PC-9 (cell line): ENCODE measurements at regions not wholly inside any gene's neighbourhood (a gene's known extent, or its start where the extent isn't known, plus 50 kb on each side); places are given as distances from the start of the nearest gene placed in this dataset.

Experiments used
- BruUV-seq: library from RNA; stranded (reverse); fragments of 400-500 nt; replicated peaks from 2 replicates; lab custom pipeline; 2021; lab: Mats Ljungman, UMichigan
- CTCF ChIA-PET: fragments of 300-600 bp; sonication (Branson Sonifier 250); formaldehyde crosslinking; loops from one replicate; lab custom pipeline; 2022; ENCODE audit warnings: antibody characterized with exemption; lab: Charles Lee
- POLR2A ChIA-PET: fragments of 300-600 bp; sonication (Branson Sonifier 250); formaldehyde crosslinking; loops from one replicate; lab custom pipeline; 2022; ENCODE audit warnings: antibody characterized with exemption; ENCODE audit not compliant: unreplicated experiment; lab: Charles Lee
- DNase-seq, 2 experiments: peaks; one replicate each; pipeline versions ENCODE4 v3.0.0 to v3.0.0-alpha.2; 2015 to 2022; ENCODE audit warnings: mixed read lengths in 1 of 2
- H2AFZ ChIP-seq: fragments of 200-600 bp; sonication (generic); 2 replicates; pipeline ENCODE4 v1.8.1; 2017; ENCODE audit warnings: antibody characterized with exemption
- H3F3A ChIP-seq: fragments of 200-600 bp; sonication (generic); 2 replicates; pipeline ENCODE4 v1.8.1; 2017; ENCODE audit warnings: antibody characterized with exemption, mild to moderate bottlenecking, low read depth; ENCODE audit not compliant: insufficient read depth
- H3K27ac ChIP-seq: fragments of 200-600 bp; sonication (generic); 2 replicates; pipeline ENCODE4 v1.6.1; 2016; ENCODE audit warnings: mixed run types
- H3K27me3 ChIP-seq: fragments of 200-600 bp; sonication (generic); 2 replicates; pipeline ENCODE4 v1.6.1; 2016; ENCODE audit warnings: low read depth, mixed run types; ENCODE audit not compliant: insufficient read depth
- H3K36me3 ChIP-seq: fragments of 200-600 bp; sonication (generic); 2 replicates; pipeline ENCODE4 v1.6.1; 2016; ENCODE audit warnings: low read depth, mixed run types
- H3K4me1 ChIP-seq: fragments of 200-600 bp; sonication (generic); replicated peaks from 2 replicates; pipeline ENCODE4 v1.6.1; 2016; ENCODE audit warnings: mixed run types; ENCODE audit not compliant: insufficient read depth
- H3K4me2 ChIP-seq: fragments of 200-600 bp; sonication (generic); 2 replicates; pipeline ENCODE4 v1.6.1; 2017; ENCODE audit warnings: mixed run types
- H3K4me3 ChIP-seq: fragments of 200-600 bp; sonication (generic); 2 replicates; pipeline ENCODE4 v1.6.1; 2016; ENCODE audit warnings: mixed run types
- H3K79me2 ChIP-seq: fragments of 200-600 bp; sonication (generic); 2 replicates; pipeline ENCODE4 v1.6.1; 2017; ENCODE audit warnings: low read depth, mixed run types
- H3K9me2 ChIP-seq: fragments of 200-600 bp; sonication (generic); 2 replicates; pipeline ENCODE4 v1.8.1; 2017; ENCODE audit warnings: mild to moderate bottlenecking; ENCODE audit not compliant: insufficient read depth
- H3K9me3 ChIP-seq: fragments of 200-600 bp; sonication (generic); 2 replicates; pipeline ENCODE4 v1.8.1; 2016; ENCODE audit warnings: low read depth; ENCODE audit not compliant: insufficient read depth
- H4K20me1 ChIP-seq: fragments of 200-600 bp; sonication (generic); 2 replicates; pipeline ENCODE4 v1.8.1; 2017; ENCODE audit not compliant: insufficient read depth
- EZH2 ChIP-seq: fragments of 200-600 bp; sonication (generic); IDR thresholded peaks from 2 replicates; pipeline ENCODE4 v1.8.0; 2017; ENCODE audit warnings: antibody characterized with exemption, low read depth
- intact Hi-C: fragments of 100-400 bp; cut with micrococcal nuclease; formaldehyde crosslinking; loops from one replicate; pipeline ENCODE4 v1.10.0; 2022; ENCODE audit not compliant: unreplicated experiment
- TF ChIP-seq, protein P1 (sequence below): fragments of 200-600 bp; sonication (generic); conservative IDR thresholded peaks from 2 replicates; pipeline ENCODE4 v1.6.1; 2017; ENCODE audit warnings: mixed run types, antibody characterized with exemption, mild to moderate bottlenecking, moderate library complexity

DNA sequence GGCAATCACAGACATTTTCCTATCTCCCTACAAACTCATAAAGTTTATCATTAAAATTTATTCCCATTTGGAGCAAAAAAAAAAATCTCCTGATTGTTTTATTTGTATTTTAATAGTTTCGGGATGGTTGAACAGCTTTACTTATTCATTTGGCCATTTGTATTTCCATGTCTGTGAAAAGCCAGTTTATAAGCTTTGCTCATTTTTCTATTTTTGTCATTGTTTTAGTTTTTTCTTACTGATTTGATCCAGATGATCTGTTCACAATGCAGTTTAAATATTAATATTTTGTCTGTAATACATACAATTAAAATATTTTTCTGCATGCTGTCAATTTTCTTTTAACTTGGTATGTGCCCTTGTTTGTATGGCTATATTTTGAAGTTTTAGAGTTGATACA, 65.2 kb upstream of the CCN2 start:
- Histone ChIP-seq H3K36me3 (no peaks in the 10 kb centered on the region), H3K4me1 (no peaks in the 10 kb centered on the region), H3K9me2 (no peaks in the 10 kb centered on the region), H3K27me3 (no peaks in the 10 kb centered on the region), H3K4me2 (no peak overlapping the region), H3K27ac (no peak overlapping the region), H3K79me2 (no peaks in the 10 kb centered on the region), H3F3A (no peaks in the 10 kb centered on the region), H4K20me1 (no peaks in the 10 kb centered on the region), H2AFZ (no peak overlapping the region), H3K4me3 (no peak overlapping the region), H3K9me3 (no peaks in the 10 kb centered on the region)
- POLR2A ChIA-PET, result no interaction called here
- intact Hi-C loops, result no loop called here
- CTCF ChIA-PET, result no interaction called here
- no peak for TF ChIP-seq EZH2
- TF ChIP-seq, protein P1, sequence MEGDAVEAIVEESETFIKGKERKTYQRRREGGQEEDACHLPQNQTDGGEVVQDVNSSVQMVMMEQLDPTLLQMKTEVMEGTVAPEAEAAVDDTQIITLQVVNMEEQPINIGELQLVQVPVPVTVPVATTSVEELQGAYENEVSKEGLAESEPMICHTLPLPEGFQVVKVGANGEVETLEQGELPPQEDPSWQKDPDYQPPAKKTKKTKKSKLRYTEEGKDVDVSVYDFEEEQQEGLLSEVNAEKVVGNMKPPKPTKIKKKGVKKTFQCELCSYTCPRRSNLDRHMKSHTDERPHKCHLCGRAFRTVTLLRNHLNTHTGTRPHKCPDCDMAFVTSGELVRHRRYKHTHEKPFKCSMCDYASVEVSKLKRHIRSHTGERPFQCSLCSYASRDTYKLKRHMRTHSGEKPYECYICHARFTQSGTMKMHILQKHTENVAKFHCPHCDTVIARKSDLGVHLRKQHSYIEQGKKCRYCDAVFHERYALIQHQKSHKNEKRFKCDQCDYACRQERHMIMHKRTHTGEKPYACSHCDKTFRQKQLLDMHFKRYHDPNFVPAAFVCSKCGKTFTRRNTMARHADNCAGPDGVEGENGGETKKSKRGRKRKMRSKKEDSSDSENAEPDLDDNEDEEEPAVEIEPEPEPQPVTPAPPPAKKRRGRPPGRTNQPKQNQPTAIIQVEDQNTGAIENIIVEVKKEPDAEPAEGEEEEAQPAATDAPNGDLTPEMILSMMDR, result no peak
- no peak for DNase-seq
- BruUV-seq, result no TSS peak

DNA sequence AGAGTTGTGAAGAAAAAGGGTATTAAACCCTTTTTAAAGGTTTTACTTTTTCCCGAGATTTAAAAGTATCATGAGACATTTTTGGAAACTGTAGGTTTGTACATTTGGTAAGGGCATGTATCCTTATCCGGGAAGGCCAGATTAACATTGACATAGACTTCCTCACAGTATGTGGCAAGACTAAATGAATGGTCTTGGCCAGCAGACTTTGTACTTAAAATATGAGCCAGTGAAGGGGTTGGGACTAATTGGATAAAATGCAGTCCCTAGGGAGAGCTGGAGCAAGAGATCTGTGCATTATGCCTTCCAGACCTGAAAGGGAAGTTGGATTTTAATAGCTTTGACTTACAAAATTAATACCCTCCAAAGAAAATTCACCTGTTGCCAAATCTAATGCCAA, 60.4 kb upstream of the CCN2 start:
- Histone ChIP-seq H2AFZ (no peak overlapping the region), H3K36me3 (no peaks in the 10 kb centered on the region), H3K27me3 (no peaks in the 10 kb centered on the region), H3K4me1 (no peaks in the 10 kb centered on the region), H3K4me3 (no peak overlapping the region), H3K9me2 (no peaks in the 10 kb centered on the region), H3K27ac (no peak overlapping the region), H3F3A (no peaks in the 10 kb centered on the region), H3K9me3 (no peaks in the 10 kb centered on the region), H3K4me2 (no peak overlapping the region), H3K79me2 (no peaks in the 10 kb centered on the region), H4K20me1 (no peaks in the 10 kb centered on the region)
- CTCF ChIA-PET, result no interaction called here
- no peak for TF ChIP-seq EZH2
- TF ChIP-seq, protein P1, result no peak
- DNase-seq, result no peak
- POLR2A ChIA-PET, result no interaction called here
- intact Hi-C loops, result no loop called here
- no TSS peak for BruUV-seq

DNA sequence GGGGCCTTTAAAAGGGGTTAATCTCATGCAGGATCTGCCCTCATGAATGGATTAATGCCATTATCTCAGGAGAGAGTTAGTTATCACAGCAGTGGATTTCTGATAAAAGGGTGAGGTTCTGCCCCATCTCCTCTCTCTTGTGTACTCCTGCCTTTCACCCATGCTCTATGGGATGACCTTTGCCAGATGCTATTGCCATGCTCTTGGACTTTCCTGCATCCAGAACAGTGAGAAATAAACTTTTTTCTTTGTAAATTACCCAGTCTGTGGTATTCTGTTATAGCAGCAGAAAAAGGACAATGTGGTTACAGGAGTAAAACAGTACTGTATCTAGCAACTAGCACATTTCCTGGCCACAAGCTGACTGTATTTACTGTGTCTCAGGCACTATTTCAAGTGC, 58.0 kb upstream of the CCN2 start:
- Histone ChIP-seq H3K36me3 (no peaks in the 10 kb centered on the region), H3F3A (no peaks in the 10 kb centered on the region), H3K27ac (no peak overlapping the region), H3K4me1 (no peaks in the 10 kb centered on the region), H3K79me2 (no peaks in the 10 kb centered on the region), H2AFZ (no peak overlapping the region), H3K27me3 (no peaks in the 10 kb centered on the region), H3K4me3 (no peak overlapping the region), H4K20me1 (no peaks in the 10 kb centered on the region), H3K9me2 (no peaks in the 10 kb centered on the region), H3K4me2 (no peak overlapping the region), H3K9me3 (no peaks in the 10 kb centered on the region)
- ChIA-PET CTCF (no interaction called here), POLR2A (no interaction called here)
- DNase-seq, result no peak
- TF ChIP-seq, protein P1, result no peak
- no peak for TF ChIP-seq EZH2
- no TSS peak for BruUV-seq
- intact Hi-C loops, result no loop called here
